ENCODE measurements at regions not wholly inside any gene's neighbourhood (a gene's known extent, or its start where the extent isn't known, plus 50 kb on each side); places are given as distances from the start of the nearest gene placed in this dataset.

DNA sequence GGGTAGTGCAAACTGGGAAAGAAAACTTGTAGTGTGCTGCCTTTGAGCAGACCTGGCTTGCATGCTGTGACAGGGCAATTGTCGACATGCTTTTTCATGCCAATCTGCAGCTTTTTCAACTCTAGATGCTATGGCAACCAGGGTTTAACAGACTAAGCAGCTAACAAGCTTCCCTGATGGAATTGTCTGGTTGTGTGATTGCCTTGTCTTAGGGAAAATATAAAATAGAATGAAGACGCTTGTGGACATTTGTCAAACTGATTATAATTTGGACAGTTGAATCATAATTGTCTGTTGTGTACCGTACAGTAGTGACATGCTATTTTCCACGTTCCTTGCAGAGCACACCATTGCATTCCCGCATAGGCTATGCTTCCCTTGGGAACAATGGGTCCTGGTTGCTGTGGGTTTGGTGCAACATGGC is 113.0 kb downstream of the FOXG1 start:
- TF ChIP-seq CTCF (IDR thresholded peaks at IDR 0.05) (no peak), POLR2A (IDR thresholded peaks at IDR 0.05; ENCODE audit: low read depth) (no peak)
